SK-N-SH (cell line): ENCODE measurements at regions not wholly inside any gene's neighbourhood (a gene's known extent, or its start where the extent isn't known, plus 50 kb on each side); places are given as distances from the start of the nearest gene placed in this dataset.
"Not testable (repeated sequence)": the region's sequence is repeated elsewhere in the genome, so short reads cannot be mapped to it uniquely, and the experiment has no call there.

Experiments
- CTCF ChIA-PET: fragments of 300-600, 350-600 bp; formaldehyde crosslinking; extraction: SDS; loops from one replicate; lab custom pipeline; 2021; lab: Yijun Ruan, JAX
- POLR2A ChIA-PET: fragments of 350-600 bp; sonication (Branson Sonifier 250); formaldehyde crosslinking; extraction: SDS; loops from one replicate; lab custom pipeline; 2020; ENCODE audit warnings: antibody characterized with exemption, inconsistent platforms; lab: Yijun Ruan, JAX
- DNase-seq: peaks from one replicate; pipeline ENCODE4 v3.0.0; 2012
- H2AFZ ChIP-seq: fragments of 200-600 bp; sonication (generic); 2 replicates; pipeline ENCODE4 v1.8.1; 2016; ENCODE audit warnings: antibody characterized with exemption, mild to moderate bottlenecking, low read depth
- H3F3A ChIP-seq: fragments of 200-600 bp; sonication (generic); replicated peaks from 2 replicates; pipeline ENCODE3; 2016; ENCODE audit warnings: antibody characterized with exemption, mild to moderate bottlenecking; ENCODE audit not compliant: insufficient read depth
- H3K27ac ChIP-seq, 2 experiments: fragments of 200-500 bp in 1 of 2; fragments of 200-600 bp in 1 of 2; sonication (Bioruptor generic) in 1 of 2; sonication (generic), shearing (Covaris generic) in 1 of 2; 2 replicates each; pipeline versions ENCODE4 v1.5.1 to v1.6.1; 2014 to 2016; ENCODE audit warnings: low read depth in 2 of 2, inconsistent platforms in 1 of 2, low read length in 1 of 2, mild to moderate bottlenecking in 1 of 2, mixed read lengths in 1 of 2
- H3K27me3 ChIP-seq: fragments of 200-600 bp; sonication (generic), shearing (Covaris generic); 2 replicates; pipeline ENCODE4 v1.6.1; 2016; ENCODE audit warnings: mixed run types; ENCODE audit not compliant: insufficient read depth
- H3K36me3 ChIP-seq, 2 experiments: fragments of 200-500 bp in 1 of 2; fragments of 200-600 bp in 1 of 2; sonication (Bioruptor generic) in 1 of 2; sonication (generic) in 1 of 2; replicated peaks in 1 of 2; 2 replicates each; pipeline versions ENCODE3 to v1.5.1; 2014 to 2016; ENCODE audit warnings: low read length in 1 of 2, mild to moderate bottlenecking in 1 of 2; ENCODE audit not compliant: insufficient read depth in 2 of 2, control insufficient read depth in 1 of 2
- H3K4me1 ChIP-seq, 2 experiments: fragments of 200-500 bp in 1 of 2; fragments of 200-600 bp in 1 of 2; sonication (Bioruptor generic) in 1 of 2; sonication (generic), shearing (Covaris generic) in 1 of 2; 2 replicates each; pipeline versions ENCODE4 v1.5.1 to v1.6.1; 2014 to 2016; ENCODE audit warnings: low read depth in 1 of 2, low read length in 1 of 2, mixed run types in 1 of 2; ENCODE audit not compliant: insufficient read depth in 2 of 2, control insufficient read depth in 1 of 2
- H3K4me2 ChIP-seq: fragments of 200-600 bp; sonication (generic), shearing (Covaris generic); 2 replicates; pipeline ENCODE4 v1.6.1; 2017; ENCODE audit warnings: mixed run types
- H3K4me3 ChIP-seq, 2 experiments: fragments of 200-500 bp in 1 of 2; fragments of 200-600 bp in 1 of 2; sonication (Bioruptor generic) in 1 of 2; sonication (generic), shearing (Covaris generic) in 1 of 2; 2 replicates each; pipeline versions ENCODE4 v1.5.1 to v1.8.1; 2014 to 2016; ENCODE audit warnings: low read depth in 2 of 2, inconsistent platforms in 1 of 2, low read length in 1 of 2, mild to moderate bottlenecking in 1 of 2, mixed read lengths in 1 of 2, moderate library complexity in 1 of 2
- H3K79me2 ChIP-seq: fragments of 200-600 bp; sonication (generic); 2 replicates; pipeline ENCODE4 v1.8.1; 2017; ENCODE audit warnings: mild to moderate bottlenecking; ENCODE audit not compliant: insufficient read depth
- H3K9ac ChIP-seq: fragments of 200-600 bp; sonication (generic); 2 replicates; pipeline ENCODE4 v1.6.1; 2017; ENCODE audit warnings: mixed run types
- H3K9me2 ChIP-seq: fragments of 200-600 bp; sonication (generic); 2 replicates; pipeline ENCODE4 v1.6.1; 2017; ENCODE audit warnings: mixed run types
- H3K9me3 ChIP-seq: fragments of 200-600 bp; sonication (generic); 2 replicates; pipeline ENCODE4 v1.6.1; 2017; ENCODE audit warnings: mixed run types, mild to moderate bottlenecking, moderate library complexity
- H4K20me1 ChIP-seq: fragments of 200-600 bp; sonication (generic); 2 replicates; pipeline ENCODE4 v1.6.1; 2017; ENCODE audit warnings: mild to moderate bottlenecking, mixed run types; ENCODE audit not compliant: insufficient read depth
- CHD2 ChIP-seq: fragments of 150-350 bp; IDR thresholded peaks from 2 replicates; pipeline ENCODE4 v1.6.1; 2018; ENCODE audit warnings: low read length; ENCODE audit not compliant: partially characterized antibody
- ELF1 ChIP-seq: IDR thresholded peaks from 2 replicates; pipeline ENCODE4 v1.4.0; 2012
- EP300 ChIP-seq, 2 experiments: IDR thresholded peaks; 2 replicates each; pipeline versions ENCODE4 v1.4.0 to v1.6.1; 2012; ENCODE audit warnings: borderline replicate concordance in 1 of 2, low read depth in 1 of 2, low read length in 1 of 2
- FOSL2 ChIP-seq: IDR thresholded peaks from 2 replicates; pipeline ENCODE4 v1.4.0; 2012; ENCODE audit warnings: low read depth, mild to moderate bottlenecking, moderate library complexity, borderline replicate concordance
- FOXM1 ChIP-seq: IDR thresholded peaks from 2 replicates; pipeline ENCODE4 v1.4.0; 2012; ENCODE audit warnings: low read depth, mild to moderate bottlenecking
- GABPA ChIP-seq: IDR thresholded peaks from 2 replicates; pipeline ENCODE4 v1.4.0; 2012; ENCODE audit warnings: low read depth, mild to moderate bottlenecking
- MXI1 ChIP-seq: IDR thresholded peaks from 2 replicates; pipeline ENCODE4 v1.6.1; 2012; ENCODE audit warnings: mild to moderate bottlenecking, low read depth, low read length, improper control_type of control experiment
- NFIC ChIP-seq: IDR thresholded peaks from 2 replicates; pipeline ENCODE4 v1.4.0; 2012; ENCODE audit warnings: borderline replicate concordance
- RXRA ChIP-seq: IDR thresholded peaks from 2 replicates; pipeline ENCODE4 v1.4.0; 2012; ENCODE audit warnings: low read depth, mild to moderate bottlenecking, borderline replicate concordance
- TEAD4 ChIP-seq: IDR thresholded peaks from 2 replicates; pipeline ENCODE4 v1.4.0; 2012; ENCODE audit warnings: mild to moderate bottlenecking, borderline replicate concordance; ENCODE audit not compliant: insufficient read depth
- YY1 ChIP-seq: IDR thresholded peaks from 2 replicates; pipeline ENCODE4 v1.4.0; 2012; ENCODE audit warnings: low read depth, mild to moderate bottlenecking
- WGBS: methylation state at CpG from one replicate; pipeline ENCODE4 v1.1.6; 2017; ENCODE audit warnings: low lambda C conversion rate; 5-methylcytosine and 5-hydroxymethylcytosine counted together
- TF ChIP-seq, protein P1 (sequence below): IDR thresholded peaks from 2 replicates; pipeline ENCODE4 v1.4.0; 2012; ENCODE audit warnings: low read depth, borderline replicate concordance
- TF ChIP-seq, protein P2 (sequence below): IDR thresholded peaks from 2 replicates; pipeline ENCODE4 v1.6.1; 2012; ENCODE audit warnings: mild to moderate bottlenecking, low read depth, low read length, moderate library complexity

DNA sequence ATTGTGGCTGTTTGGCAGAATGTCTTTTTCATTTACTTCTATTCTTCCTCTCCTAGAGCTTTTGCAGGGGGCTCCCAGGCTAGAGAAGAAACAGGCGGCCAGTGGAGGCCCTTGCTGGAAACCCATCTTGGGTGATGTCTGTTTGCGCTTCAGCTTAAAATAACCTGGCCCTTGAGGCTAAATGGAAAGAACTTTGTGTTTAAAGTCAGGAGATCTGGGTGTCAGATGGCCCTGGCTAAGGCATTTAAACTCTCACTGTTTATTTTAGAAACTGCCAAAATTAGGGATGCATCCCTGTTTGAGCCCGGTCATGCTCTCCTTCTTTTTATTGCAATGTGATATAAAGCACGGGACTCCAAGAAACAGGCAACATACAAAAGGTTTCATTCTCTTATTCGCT is 118.4 kb upstream of the RMP24 start:
- 40% methylated on average over 5 of the region's 5 CpGs for WGBS
- H3K4me1 ChIP-seq, result no peaks in the 10 kb centered on the region
- DNase-seq, result no peak
- no peaks in the 10 kb centered on the region for H3K79me2 ChIP-seq
- no peak overlapping the region for H3K4me2 ChIP-seq
- TF ChIP-seq CHD2 (no peak), RXRA (no peak), ELF1 (no peak), FOXM1 (no peak), EP300 (IDR thresholded peaks at IDR 0.05; ENCODE audit: borderline replicate concordance in 1 of 2, low read depth in 1 of 2, low read length in 1 of 2) (no peak), MXI1 (no peak), TEAD4 (no peak), FOSL2 (no peak), YY1 (no peak)
- TF ChIP-seq, protein P1, sequence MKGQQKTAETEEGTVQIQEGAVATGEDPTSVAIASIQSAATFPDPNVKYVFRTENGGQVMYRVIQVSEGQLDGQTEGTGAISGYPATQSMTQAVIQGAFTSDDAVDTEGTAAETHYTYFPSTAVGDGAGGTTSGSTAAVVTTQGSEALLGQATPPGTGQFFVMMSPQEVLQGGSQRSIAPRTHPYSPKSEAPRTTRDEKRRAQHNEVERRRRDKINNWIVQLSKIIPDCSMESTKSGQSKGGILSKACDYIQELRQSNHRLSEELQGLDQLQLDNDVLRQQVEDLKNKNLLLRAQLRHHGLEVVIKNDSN, result no peak
- TF ChIP-seq, protein P2, sequence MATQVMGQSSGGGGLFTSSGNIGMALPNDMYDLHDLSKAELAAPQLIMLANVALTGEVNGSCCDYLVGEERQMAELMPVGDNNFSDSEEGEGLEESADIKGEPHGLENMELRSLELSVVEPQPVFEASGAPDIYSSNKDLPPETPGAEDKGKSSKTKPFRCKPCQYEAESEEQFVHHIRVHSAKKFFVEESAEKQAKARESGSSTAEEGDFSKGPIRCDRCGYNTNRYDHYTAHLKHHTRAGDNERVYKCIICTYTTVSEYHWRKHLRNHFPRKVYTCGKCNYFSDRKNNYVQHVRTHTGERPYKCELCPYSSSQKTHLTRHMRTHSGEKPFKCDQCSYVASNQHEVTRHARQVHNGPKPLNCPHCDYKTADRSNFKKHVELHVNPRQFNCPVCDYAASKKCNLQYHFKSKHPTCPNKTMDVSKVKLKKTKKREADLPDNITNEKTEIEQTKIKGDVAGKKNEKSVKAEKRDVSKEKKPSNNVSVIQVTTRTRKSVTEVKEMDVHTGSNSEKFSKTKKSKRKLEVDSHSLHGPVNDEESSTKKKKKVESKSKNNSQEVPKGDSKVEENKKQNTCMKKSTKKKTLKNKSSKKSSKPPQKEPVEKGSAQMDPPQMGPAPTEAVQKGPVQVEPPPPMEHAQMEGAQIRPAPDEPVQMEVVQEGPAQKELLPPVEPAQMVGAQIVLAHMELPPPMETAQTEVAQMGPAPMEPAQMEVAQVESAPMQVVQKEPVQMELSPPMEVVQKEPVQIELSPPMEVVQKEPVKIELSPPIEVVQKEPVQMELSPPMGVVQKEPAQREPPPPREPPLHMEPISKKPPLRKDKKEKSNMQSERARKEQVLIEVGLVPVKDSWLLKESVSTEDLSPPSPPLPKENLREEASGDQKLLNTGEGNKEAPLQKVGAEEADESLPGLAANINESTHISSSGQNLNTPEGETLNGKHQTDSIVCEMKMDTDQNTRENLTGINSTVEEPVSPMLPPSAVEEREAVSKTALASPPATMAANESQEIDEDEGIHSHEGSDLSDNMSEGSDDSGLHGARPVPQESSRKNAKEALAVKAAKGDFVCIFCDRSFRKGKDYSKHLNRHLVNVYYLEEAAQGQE, result no peak
- ChIA-PET POLR2A (no interaction called here), CTCF (interaction anchor here (0.7 to 0.9 kb wide), 2 partner anchors 17 to 18 kb away, joined by 3 to 5 read pairs; no protein-coding TSS in a partner anchor)
- no peak overlapping the region for H3K9ac ChIP-seq
- no peaks in the 10 kb centered on the region for H3F3A ChIP-seq
- no peaks in the 10 kb centered on the region for H4K20me1 ChIP-seq
- no peaks in the 10 kb centered on the region for H3K9me2 ChIP-seq
- no peak overlapping the region for H2AFZ ChIP-seq
- H3K36me3 ChIP-seq, result no peaks in the 10 kb centered on the region
- no peak overlapping the region for H3K27ac ChIP-seq
- H3K4me3 ChIP-seq, result no peak overlapping the region
- no peaks in the 10 kb centered on the region for H3K9me3 ChIP-seq
- H3K27me3 ChIP-seq, result no peaks in the 10 kb centered on the region

DNA sequence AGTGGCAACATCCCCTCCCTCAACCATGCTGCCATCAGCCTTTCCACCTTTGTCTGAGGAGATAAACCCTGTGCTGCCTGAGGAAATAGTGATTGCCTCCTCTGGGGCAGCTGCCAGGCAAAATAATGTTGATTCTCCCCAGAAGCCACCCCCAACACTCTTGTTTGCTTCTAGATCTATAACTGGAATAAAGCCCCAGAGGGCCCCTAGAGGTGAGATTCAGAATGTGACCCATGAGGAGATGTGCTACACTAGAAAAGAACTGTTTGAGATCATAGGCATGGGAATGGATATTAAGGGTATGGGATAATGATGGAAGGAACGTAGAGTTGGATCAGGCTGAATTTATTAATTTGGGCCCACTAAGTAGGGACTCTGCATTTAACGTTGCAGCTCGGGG is 116.3 kb upstream of the RMP24 start:
- no peak for DNase-seq
- no peaks in the 10 kb centered on the region for H3K9me3 ChIP-seq
- H3K4me3 ChIP-seq, result no peak overlapping the region
- H3K79me2 ChIP-seq, result no peaks in the 10 kb centered on the region
- H3K4me2 ChIP-seq, result no peak overlapping the region
- no peaks in the 10 kb centered on the region for H3K9me2 ChIP-seq
- H3K4me1 ChIP-seq, result no peaks in the 10 kb centered on the region
- WGBS, result 14% methylated on average over 3 of the region's 3 CpGs
- ChIA-PET CTCF (interaction anchor here (1.4 kb wide), 1 partner anchor 94 kb away, joined by 3 read pairs; no protein-coding TSS in a partner anchor), POLR2A (no interaction called here)
- H2AFZ ChIP-seq, result no peak overlapping the region
- no peak overlapping the region for H3K9ac ChIP-seq
- no peaks in the 10 kb centered on the region for H4K20me1 ChIP-seq
- H3F3A ChIP-seq, result no peaks in the 10 kb centered on the region
- H3K36me3 ChIP-seq, result no peaks in the 10 kb centered on the region
- no peaks in the 10 kb centered on the region for H3K27me3 ChIP-seq
- TF ChIP-seq ELF1, result no peak
- TF ChIP-seq CHD2, result no peak
- TF ChIP-seq NFIC, result no peak
- no peak for TF ChIP-seq GABPA
- TF ChIP-seq, protein P2, result no peak
- H3K27ac ChIP-seq, result no peak overlapping the region

DNA sequence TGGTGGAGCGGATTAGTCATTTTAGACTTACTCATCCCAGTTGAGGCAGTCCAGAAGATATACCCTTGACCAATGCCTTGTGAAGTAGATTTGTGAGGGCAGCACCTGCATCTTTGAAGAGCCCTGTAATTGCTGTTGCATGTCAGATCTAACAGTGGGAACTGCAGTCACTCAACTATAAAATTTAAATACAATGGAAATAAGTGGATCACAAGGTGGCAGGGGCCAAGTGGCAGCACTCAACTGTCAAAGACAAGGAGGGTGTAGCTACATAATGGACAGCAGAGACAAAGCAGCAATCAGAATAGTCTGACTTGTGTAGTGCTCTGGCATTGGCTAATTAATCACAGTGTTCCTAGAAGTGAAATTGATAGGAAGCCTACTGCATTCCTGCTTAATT is 115.8 kb upstream of the RMP24 start:
- H3K4me1 ChIP-seq, POLR2A ChIA-PET, H3K9ac ChIP-seq, H2AFZ ChIP-seq, H3K27me3 ChIP-seq, DNase-seq, H3K9me3 ChIP-seq, H3K9me2 ChIP-seq, H3K79me2 ChIP-seq, H3K4me2 ChIP-seq, H4K20me1 ChIP-seq, CTCF ChIA-PET, H3F3A ChIP-seq, H3K36me3 ChIP-seq, H3K27ac ChIP-seq, H3K4me3 ChIP-seq: not testable (repeated sequence)
- WGBS, result 0% methylated on average over 1 of the region's 1 CpG
